Urinary bladder (tissue), 3 donors: ENCODE measurements at regions not wholly inside any gene's neighbourhood (a gene's known extent, or its start where the extent isn't known, plus 50 kb on each side); places are given as distances from the start of the nearest gene placed in this dataset.
"Not testable (repeated sequence)": the region's sequence is repeated elsewhere in the genome, so short reads cannot be mapped to it uniquely, and the experiment has no call there.

Experiments used
- DNase-seq: peaks from one replicate; pipeline ENCODE4 v3.0.0-alpha.2; 2015; ENCODE audit errors: extremely low spot score
- H3K27ac ChIP-seq: one replicate; pipeline ENCODE4 v1.5.1; 2013; ENCODE audit warnings: low read depth, mild to moderate bottlenecking, moderate library complexity
- H3K36me3 ChIP-seq: one replicate; pipeline ENCODE4 v1.6.1; 2013; ENCODE audit warnings: mild to moderate bottlenecking, moderate library complexity; ENCODE audit not compliant: insufficient read depth
- H3K4me1 ChIP-seq: one replicate; pipeline ENCODE4 v1.6.1; 2013; ENCODE audit warnings: mild to moderate bottlenecking, moderate library complexity; ENCODE audit not compliant: insufficient read depth
- H3K4me3 ChIP-seq: one replicate; pipeline ENCODE4 v1.5.1; 2013; ENCODE audit warnings: low read depth, low read length
- WGBS: extraction: QIAGEN DNeasy Blood & Tissue Kit; methylation state at CpG from one replicate; pipeline ENCODE4 v1.1.7; 2013; 5-methylcytosine and 5-hydroxymethylcytosine counted together
- donor health status: healthy with polysubstance abuse.
- donor health status: healthy.

GRCh38 chr5:103703617-103704016 is 141.0 kb upstream of the NUDT12 start:
- H3K27ac ChIP-seq, result no peak overlapping the region
- WGBS, result 32% methylated on average over 3 of the region's 3 CpGs
- H3K4me1 ChIP-seq, result no peaks in the 10 kb centered on the region
- H3K4me3 ChIP-seq, result no peak overlapping the region
- DNase-seq, result no peak
- H3K36me3 ChIP-seq, result no peaks in the 10 kb centered on the region

- Histone ChIP-seq H3K36me3 (no peaks in the 10 kb centered on the region), H3K4me3 (no peak overlapping the region), H3K4me1 (no peaks in the 10 kb centered on the region), H3K27ac (no peak overlapping the region)
- no peak for DNase-seq
- 52% methylated on average over 2 of the region's 2 CpGs for WGBS
Measured at GRCh38 chr5:103693517-103693916, 130.9 kb upstream of the NUDT12 start.

GRCh38 chr5:103690676-103691075 is 128.1 kb upstream of the NUDT12 start:
- Histone ChIP-seq H3K36me3 (no peaks in the 10 kb centered on the region), H3K27ac (no peak overlapping the region), H3K4me3 (no peak overlapping the region), H3K4me1 (no peaks in the 10 kb centered on the region)
- no peak for DNase-seq
- 42% methylated on average over 1 of the region's 1 CpG for WGBS

GRCh38 chr5:103679873-103680272 is 117.3 kb upstream of the NUDT12 start:
- 34% methylated on average over 3 of the region's 3 CpGs for whole genome bisulfite sequencing
- no peak overlapping the region for H3K4me3 ChIP-seq
- H3K27ac ChIP-seq, result no peak overlapping the region
- DNase-seq, result no peak
- H3K4me1 ChIP-seq, result no peaks in the 10 kb centered on the region
- H3K36me3 ChIP-seq, result no peaks in the 10 kb centered on the region

GRCh38 chr5:103676198-103676597 is 113.6 kb upstream of the NUDT12 start:
- H3K4me3 ChIP-seq, H3K27ac ChIP-seq, H3K4me1 ChIP-seq, H3K36me3 ChIP-seq, DNase-seq: not testable (repeated sequence)
- 79% methylated on average over 4 of the region's 5 CpGs for WGBS

- Histone ChIP-seq H3K4me1 (no peaks in the 10 kb centered on the region), H3K27ac (no peak overlapping the region), H3K36me3 (no peaks in the 10 kb centered on the region), H3K4me3 (no peak overlapping the region)
- DNase-seq, result no peak
- 67% methylated on average over 3 of the region's 3 CpGs for WGBS
Measured at GRCh38 chr5:103674739-103675138, 112.2 kb upstream of the NUDT12 start.

GRCh38 chr5:103674251-103674650 is 111.7 kb upstream of the NUDT12 start:
- 75% methylated on average over 1 of the region's 1 CpG for WGBS
- H3K36me3 ChIP-seq, result no peaks in the 10 kb centered on the region
- no peaks in the 10 kb centered on the region for H3K4me1 ChIP-seq
- H3K4me3 ChIP-seq, result no peak overlapping the region
- H3K27ac ChIP-seq, result no peak overlapping the region
- DNase-seq, result no peak

GRCh38 chr5:103669615-103670014 is 107.0 kb upstream of the NUDT12 start:
- H3K27ac ChIP-seq, result no peak overlapping the region
- DNase-seq, result no peak
- 82% methylated on average over 5 of the region's 5 CpGs for WGBS

GRCh38 chr5:103668281-103668680 is 105.7 kb upstream of the NUDT12 start:
- 87% methylated on average over 3 of the region's 3 CpGs for WGBS
- H3K4me1 ChIP-seq, result no peaks in the 10 kb centered on the region
- DNase-seq, result no peak
- H3K27ac ChIP-seq, result no peak overlapping the region
- H3K4me3 ChIP-seq, result no peak overlapping the region
- H3K36me3 ChIP-seq, result no peaks in the 10 kb centered on the region

More at GRCh38 chr5:103669615-103670014, 107.0 kb upstream of the NUDT12 start:
- Histone ChIP-seq H3K4me3 (no peak overlapping the region), H3K4me1 (no peaks in the 10 kb centered on the region), H3K36me3 (no peaks in the 10 kb centered on the region)

- H3K27ac ChIP-seq, result no peak overlapping the region
- no peak for DNase-seq
- no peak overlapping the region for H3K4me3 ChIP-seq
- no peaks in the 10 kb centered on the region for H3K36me3 ChIP-seq
- 42% methylated on average over 3 of the region's 3 CpGs for WGBS
- no peaks in the 10 kb centered on the region for H3K4me1 ChIP-seq
Measured at GRCh38 chr5:103667068-103667467, 104.5 kb upstream of the NUDT12 start.

GRCh38 chr5:103657301-103657700 is 94.7 kb upstream of the NUDT12 start:
- no peak for DNase-seq
- WGBS, result 82% methylated on average over 3 of the region's 3 CpGs
- no peak overlapping the region for H3K27ac ChIP-seq
- no peaks in the 10 kb centered on the region for H3K36me3 ChIP-seq
- H3K4me3 ChIP-seq, result no peak overlapping the region
- no peaks in the 10 kb centered on the region for H3K4me1 ChIP-seq

- Histone ChIP-seq H3K4me1 (no peaks in the 10 kb centered on the region), H3K36me3 (no peaks in the 10 kb centered on the region), H3K4me3 (no peak overlapping the region), H3K27ac (no peak overlapping the region)
- 85% methylated on average over 2 of the region's 2 CpGs for WGBS
- no peak for DNase-seq
Measured at GRCh38 chr5:103648086-103648485, 85.5 kb upstream of the NUDT12 start.

GRCh38 chr5:103646698-103647614 is 84.4 kb upstream of the NUDT12 start:
- Histone ChIP-seq H3K4me3 (no peak overlapping the region), H3K4me1 (no peaks in the 10 kb centered on the region), H3K36me3 (no peaks in the 10 kb centered on the region), H3K27ac (no peak overlapping the region)
- no peak for DNase-seq
- WGBS, result 66% methylated on average over 6 of the region's 6 CpGs

GRCh38 chr5:103645816-103646215 is 83.2 kb upstream of the NUDT12 start:
- no peaks in the 10 kb centered on the region for H3K4me1 ChIP-seq
- no peak for DNase-seq
- H3K27ac ChIP-seq, result no peak overlapping the region
- 87% methylated on average over 1 of the region's 1 CpG for WGBS
- no peaks in the 10 kb centered on the region for H3K36me3 ChIP-seq
- H3K4me3 ChIP-seq, result no peak overlapping the region
